ENCODE measurements at regions not wholly inside any gene's neighbourhood (a gene's known extent, or its start where the extent isn't known, plus 50 kb on each side); places are given as distances from the start of the nearest gene placed in this dataset.
"Not testable (repeated sequence)": the region's sequence is repeated elsewhere in the genome, so short reads cannot be mapped to it uniquely, and the experiment has no call there.

DNA sequence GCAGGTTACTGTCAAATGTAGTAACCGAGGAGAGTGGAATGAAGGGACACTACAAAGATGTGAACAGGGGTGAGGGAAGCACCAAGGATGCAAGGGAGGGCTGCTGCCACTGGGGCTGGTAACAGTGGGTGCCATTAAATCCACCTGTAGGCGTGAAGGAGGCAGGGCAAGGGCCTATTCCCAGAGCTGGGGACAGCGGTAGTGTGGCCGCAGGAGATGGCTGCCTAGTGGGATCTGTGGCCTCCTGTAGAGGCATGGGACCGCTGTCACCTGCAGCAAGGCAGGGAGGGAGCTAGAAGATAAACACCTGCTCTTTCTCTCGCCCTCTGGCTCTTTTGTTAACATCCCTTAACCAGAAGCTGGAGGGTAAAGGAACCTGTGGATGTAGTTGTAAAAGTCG, 80.5 kb upstream of the CNIH3 start:
- no peak for DNase-seq (ENCODE audit: low spot score)

- no peak for DNase-seq (ENCODE audit: low spot score)
Observed at GRCh38 chr1:224539971-224540370, 76.1 kb upstream of the CNIH3 start.

DNA sequence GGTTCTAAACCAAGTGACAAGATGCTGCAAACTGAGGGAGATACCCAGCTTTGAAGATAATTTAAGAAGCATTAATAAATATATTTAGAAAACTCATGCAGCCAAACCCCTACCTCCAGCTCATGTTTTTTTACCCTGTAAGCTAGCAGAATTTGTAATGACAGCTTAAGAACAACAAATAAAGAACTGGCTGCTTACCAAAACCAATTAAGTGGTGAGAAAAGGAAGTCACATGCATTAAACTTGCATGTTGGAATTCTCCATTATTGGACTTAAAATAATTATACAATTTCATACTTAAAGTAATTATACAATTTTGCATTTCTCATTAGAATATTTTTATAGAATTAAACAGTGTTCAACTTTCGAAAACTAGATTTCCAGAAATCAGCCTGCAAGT, 75.6 kb upstream of the CNIH3 start:
- no peak for DNase-seq (ENCODE audit: low spot score)

DNA sequence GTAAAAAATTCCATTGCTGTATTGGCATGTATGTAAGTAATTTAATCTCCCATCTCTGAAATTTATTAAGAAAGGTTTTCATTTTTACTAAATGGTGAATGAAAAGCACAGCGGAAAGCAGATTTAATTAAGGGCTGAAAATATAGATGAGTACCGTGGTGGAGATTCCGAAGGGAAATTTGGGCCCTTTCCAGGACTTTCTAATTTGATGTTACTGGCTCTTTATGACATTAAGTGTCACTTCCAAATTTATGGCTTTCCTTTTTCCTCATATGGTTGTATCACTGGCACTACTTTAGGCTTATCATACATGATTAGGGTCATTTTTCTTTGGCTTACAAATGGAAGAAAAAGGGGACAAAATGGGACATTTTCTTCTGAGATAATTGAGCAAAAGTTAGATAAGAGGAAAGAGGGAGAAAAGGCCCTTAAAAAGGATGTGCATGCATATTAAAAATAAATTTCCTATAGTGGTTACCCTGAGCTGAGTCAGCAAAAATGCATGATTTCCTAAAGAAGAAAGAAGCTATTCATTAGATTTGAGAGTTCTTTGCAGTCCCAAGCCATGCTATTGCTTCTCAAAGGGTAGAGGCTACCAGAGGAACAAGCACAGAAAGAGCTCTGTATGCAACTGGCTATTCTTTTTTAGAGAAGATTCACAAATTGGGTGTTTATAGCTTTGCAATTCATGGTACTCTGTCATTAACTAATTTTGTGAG, 74.9 kb upstream of the CNIH3 start:
- no peak for DNase-seq (ENCODE audit: low spot score)

DNA sequence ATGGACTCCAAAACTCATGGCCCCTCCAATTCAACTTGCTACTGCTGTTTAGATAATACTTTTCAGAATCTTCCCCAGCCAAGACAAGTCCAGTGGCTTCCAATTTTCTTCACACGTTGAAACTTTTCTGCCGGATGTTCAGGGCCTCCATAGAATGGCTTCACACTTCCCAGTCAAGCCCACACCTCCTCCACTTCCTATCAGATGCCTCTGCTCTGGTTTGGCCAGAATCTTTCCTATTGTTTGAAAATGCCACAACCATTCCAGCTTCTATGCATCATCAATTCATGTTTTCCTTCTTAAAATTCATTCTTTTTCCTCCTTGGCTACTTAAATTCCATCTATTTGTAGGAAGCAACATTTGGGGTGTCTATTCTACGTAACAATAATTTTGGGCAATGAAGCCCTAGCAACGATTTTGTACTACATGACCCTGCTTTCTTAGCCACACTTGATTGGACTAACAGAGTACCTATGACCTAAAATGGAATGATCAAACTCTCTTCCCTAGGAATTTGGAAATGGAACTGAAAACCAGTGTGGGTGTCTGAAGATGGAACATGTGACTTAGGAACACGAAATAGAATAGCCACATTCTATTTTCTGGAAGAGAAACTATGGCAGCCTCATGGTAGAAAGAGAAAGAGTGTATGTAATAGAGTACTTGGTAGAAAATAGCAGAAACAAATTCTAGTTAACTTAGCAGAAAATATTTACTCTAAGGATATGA, 74.1 kb upstream of the CNIH3 start:
- no peak for DNase-seq (ENCODE audit: low spot score)

DNA sequence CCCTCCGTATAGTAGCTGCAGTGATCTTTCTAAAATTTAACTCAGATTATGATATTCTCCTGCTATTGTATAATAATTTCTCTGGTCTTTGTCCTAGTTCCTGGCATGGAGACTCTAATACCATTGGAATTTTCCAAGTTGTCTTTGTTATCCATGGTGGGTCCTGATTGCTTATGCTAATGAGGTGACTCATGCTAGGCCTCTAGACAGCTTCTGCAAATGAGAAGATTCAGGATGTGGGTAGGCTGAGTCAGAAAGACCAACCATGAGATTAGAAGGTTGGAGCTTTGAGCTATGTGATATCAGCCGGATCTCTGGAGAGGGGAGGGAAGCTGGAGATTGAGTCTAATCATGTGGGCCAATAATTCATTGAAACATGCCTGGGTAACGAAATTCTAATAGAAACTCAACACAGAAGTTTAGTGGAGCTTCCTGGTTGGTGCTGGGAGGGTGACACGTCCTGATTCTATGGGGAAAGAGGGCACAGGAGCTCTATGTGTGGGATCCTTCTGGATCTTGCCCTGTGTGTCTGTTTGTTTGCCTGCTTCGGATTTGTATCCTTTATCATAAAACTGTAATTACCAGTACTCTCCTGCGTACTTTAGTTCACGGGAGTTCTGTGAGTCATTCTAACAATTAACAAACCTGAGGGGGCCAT, 73.2 kb upstream of the CNIH3 start:
- DNase-seq (ENCODE audit: low spot score): no peak

- no peak for DNase-seq (ENCODE audit: low spot score)
Observed at GRCh38 chr1:224543453-224543852, 72.7 kb upstream of the CNIH3 start.

DNA sequence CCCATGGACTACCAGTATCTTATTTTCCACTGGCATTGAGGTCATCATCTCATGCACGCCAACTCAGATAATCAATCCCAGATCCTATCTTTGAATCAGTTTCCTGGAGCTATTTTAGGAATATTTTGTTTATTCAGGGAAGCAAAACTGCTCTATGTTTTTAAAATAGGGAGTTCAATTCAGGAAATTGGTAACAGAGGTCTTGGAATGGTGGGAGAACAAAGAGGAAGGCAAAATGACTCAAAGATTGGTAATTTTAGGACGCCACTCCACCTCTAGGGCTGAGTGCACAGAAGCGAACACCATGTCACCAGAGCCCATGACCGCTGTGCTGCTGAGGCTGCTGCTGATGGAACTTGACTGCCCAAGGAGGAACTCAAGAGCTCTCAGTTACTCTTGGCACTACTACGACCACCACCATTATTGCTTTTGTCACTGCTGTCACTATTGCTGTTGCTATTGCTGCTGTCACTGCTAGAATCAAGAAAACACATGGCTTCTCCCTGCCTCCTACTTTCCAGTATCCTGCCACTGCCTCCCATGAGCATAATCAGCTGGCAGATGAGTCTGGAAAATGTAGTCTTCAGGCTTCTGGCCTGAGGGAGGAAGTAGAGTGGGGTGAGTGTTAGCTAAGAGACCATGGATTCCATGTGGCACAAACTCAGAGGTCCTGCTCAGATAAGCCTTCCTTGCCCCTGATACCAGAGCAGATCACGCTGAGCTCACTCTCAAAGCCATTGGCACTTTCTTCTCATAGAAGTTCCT, 71.6 kb upstream of the CNIH3 start:
- DNase-seq (ENCODE audit: low spot score): no peak

DNA sequence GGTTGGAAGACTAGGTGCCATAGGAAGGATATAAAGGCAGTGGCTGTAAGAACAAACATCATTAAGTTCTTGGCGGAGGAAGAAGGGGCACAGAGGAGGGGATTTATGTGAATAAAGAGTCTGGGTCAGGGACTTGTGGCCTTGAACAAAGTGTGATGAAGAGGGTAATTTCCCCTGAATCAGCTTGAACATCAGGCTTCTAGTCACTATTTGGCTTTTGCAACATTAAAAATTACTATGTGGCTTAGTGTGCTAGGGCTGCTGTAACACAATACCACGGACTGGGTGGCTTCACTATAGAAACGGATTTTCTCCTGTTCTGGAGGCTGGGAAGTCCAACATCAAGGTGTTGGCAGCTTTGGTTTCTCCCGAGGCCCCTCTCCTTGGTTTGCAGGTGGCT, 70.5 kb upstream of the CNIH3 start:
- no peak for DNase-seq (ENCODE audit: low spot score)

DNA sequence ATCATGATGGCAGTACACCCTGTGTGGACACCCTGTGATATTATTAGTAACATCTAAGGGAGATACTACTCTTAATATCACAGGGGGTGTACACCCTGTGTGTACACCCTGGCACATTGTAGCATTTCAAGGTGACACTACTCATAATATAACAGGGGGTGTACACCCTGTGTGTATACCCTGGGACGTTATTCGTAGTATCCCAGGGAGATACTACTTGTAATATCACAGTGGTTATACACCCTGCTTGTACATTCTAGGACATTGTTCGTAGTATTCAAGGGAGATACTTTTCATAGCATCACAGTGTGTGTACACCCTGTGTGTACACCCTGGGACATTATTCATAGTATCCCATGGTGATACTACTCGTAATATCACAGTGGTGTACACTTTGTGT, 67.4 kb upstream of the CNIH3 start:
- no peak for DNase-seq (ENCODE audit: low spot score)

DNA sequence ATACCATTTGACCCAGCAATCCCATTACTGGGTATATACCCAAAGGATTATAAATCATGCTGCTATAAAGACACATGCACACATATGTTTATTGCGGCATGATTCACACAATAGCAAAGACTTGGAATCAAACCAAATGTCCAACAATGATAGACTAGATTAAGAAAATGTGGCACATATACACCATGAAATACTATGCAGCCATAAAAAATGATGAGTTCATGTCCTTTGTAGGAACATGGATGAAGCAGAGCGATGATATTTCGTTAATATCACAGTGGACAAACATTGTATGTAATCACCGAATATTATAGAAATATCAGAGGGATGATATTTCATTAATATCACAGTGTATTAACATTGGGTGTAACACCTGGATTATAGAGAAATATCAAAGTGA, 64.9 kb upstream of the CNIH3 start:
- DNase-seq (ENCODE audit: low spot score): not testable (repeated sequence)

DNA sequence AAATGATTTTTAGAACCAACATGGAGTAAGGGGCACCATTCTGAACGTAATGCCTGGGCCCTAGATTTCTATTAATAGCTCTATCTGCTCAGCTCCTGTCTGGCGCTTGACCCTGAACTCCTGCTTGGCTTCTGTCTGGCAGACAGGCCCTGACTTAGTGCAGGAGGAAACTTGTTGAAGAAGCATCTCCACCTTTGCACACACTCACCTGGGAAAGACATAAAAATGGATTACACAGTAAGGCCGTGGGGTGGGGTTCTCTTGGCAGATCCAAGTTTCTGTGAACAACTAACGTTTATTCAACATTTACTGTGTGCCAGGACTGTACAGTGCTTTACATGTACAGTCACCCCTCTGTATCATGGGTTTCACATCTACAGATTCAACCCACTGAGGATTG, 62.1 kb upstream of the CNIH3 start:
- DNase-seq (ENCODE audit: low spot score): no peak

GRCh38 chr1:224554620-224555259, 61.4 kb upstream of the CNIH3 start:
- DNase-seq (ENCODE audit: low spot score): no peak

GRCh38 chr1:224558904-224559303, 57.2 kb upstream of the CNIH3 start:
- no peak for DNase-seq (ENCODE audit: low spot score)

DNA sequence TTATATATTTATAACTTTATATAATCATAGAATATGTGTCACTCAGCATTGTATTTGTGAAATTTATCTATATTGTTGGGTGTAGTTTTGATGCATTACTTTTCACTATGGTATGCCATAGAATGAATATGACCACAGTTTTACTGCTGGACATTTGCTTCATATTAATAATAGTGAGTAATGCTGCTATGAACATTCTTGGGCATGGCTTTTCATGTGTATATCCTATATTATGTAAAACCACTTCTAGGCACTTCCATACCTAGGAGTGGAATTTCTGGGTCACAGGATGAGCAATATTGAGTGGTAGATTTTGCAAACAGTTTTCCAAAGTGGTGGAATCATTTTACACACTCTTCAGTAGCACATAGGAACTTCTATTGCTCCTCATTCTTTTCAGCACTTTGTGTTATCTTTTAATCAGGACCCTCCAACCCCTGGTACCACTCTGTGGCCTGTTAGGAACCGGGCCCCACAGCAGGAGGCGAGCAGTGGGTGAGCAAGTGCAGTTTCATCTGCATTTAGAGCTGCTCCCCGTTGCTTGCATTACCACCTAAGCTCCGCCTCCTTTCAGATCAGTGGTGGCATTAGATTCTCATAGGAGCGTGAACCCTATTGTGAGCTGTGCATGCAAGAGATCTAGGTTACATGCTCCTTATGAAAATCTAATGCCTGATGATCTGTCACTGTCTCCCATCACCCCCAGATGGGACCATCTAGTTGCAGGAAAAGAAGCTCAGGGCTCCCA, 56.0 kb upstream of the CNIH3 start:
- no peak for DNase-seq (ENCODE audit: low spot score)

DNA sequence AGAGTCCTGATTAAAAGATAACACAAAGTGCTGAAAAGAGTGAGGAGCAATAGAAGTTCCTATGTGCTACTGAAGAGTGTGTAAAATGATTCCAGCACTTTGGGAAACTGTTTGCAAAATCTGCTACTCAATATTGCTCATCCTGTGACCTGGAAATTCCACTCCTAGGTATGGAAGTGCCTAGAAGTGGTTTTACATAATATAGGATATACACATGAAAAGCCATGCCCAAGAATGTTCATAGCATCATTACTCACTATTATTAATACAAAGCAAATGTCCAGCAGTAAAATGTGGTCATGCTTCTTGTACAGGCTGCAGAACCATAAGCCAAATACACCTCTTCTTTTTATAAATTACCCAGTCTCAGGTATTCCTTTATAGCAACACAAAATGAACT, 53.2 kb upstream of the CNIH3 start:
- not testable (repeated sequence) for DNase-seq (ENCODE audit: low spot score)

DNA sequence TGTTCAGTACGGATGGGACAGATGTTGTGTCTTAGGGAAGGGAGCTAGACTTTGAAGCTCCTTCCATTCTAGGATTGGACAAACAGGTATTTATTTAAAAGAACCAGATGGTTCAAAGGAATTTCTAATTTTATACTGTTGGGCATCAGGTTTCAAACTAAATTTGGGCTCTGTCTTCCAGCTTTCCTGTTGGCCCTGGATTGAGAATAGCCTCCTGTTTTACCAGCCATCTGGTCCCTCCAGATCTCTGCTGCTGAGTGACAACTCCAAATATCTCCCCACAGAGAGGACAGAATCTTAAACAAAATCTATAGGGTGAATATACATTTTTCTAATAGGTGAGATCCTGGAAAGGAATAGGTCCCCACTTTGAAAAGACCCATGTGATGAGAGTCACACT, 52.5 kb upstream of the CNIH3 start:
- no peak for DNase-seq (ENCODE audit: low spot score)

- DNase-seq (ENCODE audit: low spot score): no peak
Observed at GRCh38 chr1:224564454-224565084, 51.5 kb upstream of the CNIH3 start.

GRCh38 chr1:224565186-224565585, 50.9 kb upstream of the CNIH3 start:
- no peak for DNase-seq (ENCODE audit: low spot score)

GRCh38 chr1:224565611-224566406, 50.3 kb upstream of the CNIH3 start:
- no peak for DNase-seq (ENCODE audit: low spot score)

Data from D341Med (cell line).